Mesendoderm (in vitro differentiated cells): ENCODE measurements at regions not wholly inside any gene's neighbourhood (a gene's known extent, or its start where the extent isn't known, plus 50 kb on each side); places are given as distances from the start of the nearest gene placed in this dataset.

Source experiments
- DNase-seq: peaks from one replicate; pipeline ENCODE4 v3.0.0; 2013
- H2AK5ac ChIP-seq: 2 replicates; pipeline ENCODE4 v1.6.1; 2013; ENCODE audit warnings: low read length, inconsistent platforms
- H2BK120ac ChIP-seq: 2 replicates; pipeline ENCODE4 v1.6.1; 2013; ENCODE audit warnings: low read depth, mild to moderate bottlenecking, low read length, moderate library complexity, mixed read lengths
- H2BK15ac ChIP-seq: replicated peaks from 2 replicates; pipeline ENCODE4 v1.6.1; 2013; ENCODE audit warnings: low read depth, mild to moderate bottlenecking, moderate library complexity
- H2BK5ac ChIP-seq: 2 replicates; pipeline ENCODE4 v1.6.1; 2013; ENCODE audit warnings: low read length, inconsistent platforms
- H3K18ac ChIP-seq: 2 replicates; pipeline ENCODE4 v1.6.1; 2013; ENCODE audit warnings: mild to moderate bottlenecking, low read length, mixed read lengths
- H3K23ac ChIP-seq: one replicate; pipeline ENCODE4 v1.6.1; 2013; ENCODE audit warnings: low read length
- H3K27ac ChIP-seq: 2 replicates; pipeline ENCODE4 v1.5.1; 2013; ENCODE audit warnings: low read depth, mild to moderate bottlenecking, inconsistent platforms, low read length, moderate library complexity
- H3K27me3 ChIP-seq: 2 replicates; pipeline ENCODE4 v1.6.1; 2013; ENCODE audit warnings: low read length, control low read depth, mild to moderate bottlenecking, inconsistent platforms; ENCODE audit not compliant: insufficient read depth, poor library complexity
- H3K36me3 ChIP-seq: 2 replicates; pipeline ENCODE4 v1.6.1; 2013; ENCODE audit warnings: low read length, inconsistent platforms; ENCODE audit not compliant: control insufficient read depth, insufficient read depth
- H3K4ac ChIP-seq: one replicate; pipeline ENCODE4 v1.6.1; 2013; ENCODE audit warnings: low read depth, mild to moderate bottlenecking, low read length, moderate library complexity
- H3K4me1 ChIP-seq: 2 replicates; pipeline ENCODE4 v1.6.1; 2013; ENCODE audit warnings: low read depth, low read length, inconsistent platforms; ENCODE audit not compliant: control insufficient read depth
- H3K4me2 ChIP-seq: 2 replicates; pipeline ENCODE4 v1.6.1; 2013; ENCODE audit warnings: low read length
- H3K4me3 ChIP-seq: 2 replicates; pipeline ENCODE4 v1.5.1; 2013; ENCODE audit warnings: mild to moderate bottlenecking, low read length
- H3K56ac ChIP-seq: one replicate; pipeline ENCODE4 v1.6.1; 2013; ENCODE audit warnings: low read length
- H3K79me1 ChIP-seq: 2 replicates; pipeline ENCODE4 v1.6.1; 2013; ENCODE audit warnings: low read length, inconsistent platforms
- H3K79me2 ChIP-seq: 2 replicates; pipeline ENCODE4 v1.6.1; 2013; ENCODE audit warnings: mild to moderate bottlenecking, low read length; ENCODE audit not compliant: control insufficient read depth, insufficient read depth
- H3K9ac ChIP-seq: 2 replicates; pipeline ENCODE4 v1.6.1; 2013; ENCODE audit warnings: low read length, inconsistent platforms
- H4K5ac ChIP-seq: one replicate; pipeline ENCODE4 v1.6.1; 2013; ENCODE audit warnings: low read length
- H4K8ac ChIP-seq: one replicate; pipeline ENCODE4 v1.6.1; 2013; ENCODE audit warnings: low read depth, mild to moderate bottlenecking, control low read depth, low read length, moderate library complexity
- WGBS: extraction: QIAGEN DNeasy Blood & Tissue Kit; methylation state at CpG from one replicate; pipeline ENCODE4 v1.1.7; 2013; ENCODE audit warnings: low lambda C conversion rate, missing lambda C conversion rate; ENCODE audit not compliant: insufficient coverage; ENCODE audit errors: extremely low coverage; 5-methylcytosine and 5-hydroxymethylcytosine counted together

DNA sequence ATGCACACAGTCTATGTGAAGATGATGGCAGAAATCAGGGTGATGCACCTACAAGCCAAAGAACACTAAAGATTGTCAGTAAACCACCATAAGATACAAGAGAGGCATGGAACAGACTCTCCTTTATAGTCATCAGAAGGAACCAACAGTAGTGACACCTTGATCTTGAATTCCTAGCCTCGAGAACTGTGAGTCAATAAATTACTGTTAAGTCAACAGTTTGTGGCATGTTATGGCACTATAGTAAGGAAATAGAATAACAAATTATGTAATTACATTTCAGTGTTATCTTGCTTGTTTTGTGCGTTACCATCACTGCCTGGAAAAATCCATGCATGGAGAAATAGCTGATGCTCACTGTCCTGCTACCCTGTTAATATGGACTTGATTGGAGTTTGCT is 110.2 kb upstream of the LRP1B start:
- no peak overlapping the region for H3K4ac ChIP-seq
- no peaks in the 10 kb centered on the region for H3K79me1 ChIP-seq
- H3K4me1 ChIP-seq, result no peaks in the 10 kb centered on the region
- no peak overlapping the region for H2BK15ac ChIP-seq
- H2BK120ac ChIP-seq, result no peak overlapping the region
- no peak overlapping the region for H3K56ac ChIP-seq
- H3K27me3 ChIP-seq, result no peaks in the 10 kb centered on the region
- H3K4me2 ChIP-seq, result no peak overlapping the region
- WGBS, result no CpG with 5 or more reads among the region's 2 CpGs
- H4K8ac ChIP-seq, result no peak overlapping the region
- no peak overlapping the region for H3K18ac ChIP-seq
- H3K27ac ChIP-seq, result no peak overlapping the region
- no peak overlapping the region for H3K4me3 ChIP-seq
- no peak overlapping the region for H3K23ac ChIP-seq
- no peak overlapping the region for H4K5ac ChIP-seq
- DNase-seq, result no peak
- no peaks in the 10 kb centered on the region for H3K79me2 ChIP-seq
- no peak overlapping the region for H2AK5ac ChIP-seq
- H3K9ac ChIP-seq, result no peak overlapping the region
- H3K36me3 ChIP-seq, result no peaks in the 10 kb centered on the region
- H2BK5ac ChIP-seq, result no peak overlapping the region

DNA sequence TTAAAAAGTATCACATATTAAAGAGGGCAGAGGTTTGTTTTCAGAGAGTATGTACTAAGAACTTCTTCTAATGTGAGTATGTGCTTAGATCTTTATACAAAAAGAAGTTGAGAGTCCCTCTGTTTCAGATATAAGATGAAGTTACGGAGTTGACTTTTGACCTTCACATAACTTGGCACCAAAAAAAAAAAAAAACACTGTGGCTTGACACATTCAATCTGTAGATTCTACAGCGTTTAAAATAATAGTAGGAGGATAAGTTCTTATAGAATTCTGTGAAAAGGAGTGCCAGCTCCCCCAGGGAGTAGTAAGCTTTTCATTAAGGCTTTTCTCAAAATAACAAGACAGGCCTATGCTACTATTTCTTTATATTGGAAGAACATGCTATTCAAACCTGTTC is 105.4 kb upstream of the LRP1B start:
- no peak overlapping the region for H3K9ac ChIP-seq
- H2BK15ac ChIP-seq, result no peak overlapping the region
- H3K23ac ChIP-seq, result no peak overlapping the region
- H3K79me2 ChIP-seq, result no peaks in the 10 kb centered on the region
- no peak overlapping the region for H3K4ac ChIP-seq
- no peaks in the 10 kb centered on the region for H3K79me1 ChIP-seq
- no peak overlapping the region for H2AK5ac ChIP-seq
- H3K27me3 ChIP-seq, result no peaks in the 10 kb centered on the region
- no peak overlapping the region for H3K4me2 ChIP-seq
- no peaks in the 10 kb centered on the region for H3K4me1 ChIP-seq
- DNase-seq, result no peak
- no peak overlapping the region for H2BK5ac ChIP-seq
- H3K36me3 ChIP-seq, result no peaks in the 10 kb centered on the region
- no peak overlapping the region for H2BK120ac ChIP-seq
- H3K4me3 ChIP-seq, result no peak overlapping the region
- no CpG with 5 or more reads among the region's 2 CpGs for WGBS
- H4K8ac ChIP-seq, result no peak overlapping the region
- no peak overlapping the region for H3K18ac ChIP-seq
- no peak overlapping the region for H3K27ac ChIP-seq
- no peak overlapping the region for H3K56ac ChIP-seq
- H4K5ac ChIP-seq, result no peak overlapping the region

DNA sequence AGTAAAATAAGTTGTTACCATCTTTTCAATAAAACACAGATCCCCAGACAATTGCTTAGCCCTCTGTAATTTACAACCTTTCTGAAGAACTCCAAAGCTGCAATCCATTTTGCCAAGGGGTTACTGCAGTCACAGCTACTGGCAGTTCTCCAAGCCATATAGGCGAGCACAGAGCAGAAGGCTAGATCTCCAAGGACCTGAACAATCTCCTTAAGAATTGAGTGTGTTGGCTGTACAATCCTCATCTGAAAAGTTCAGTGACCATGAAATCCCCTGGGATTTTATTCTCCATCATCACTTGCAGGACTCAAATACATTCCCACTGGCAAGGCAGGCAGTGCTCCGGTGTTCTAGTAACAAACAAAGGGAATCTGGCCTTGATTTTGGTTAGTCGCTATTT is 103.9 kb upstream of the LRP1B start:
- Histone ChIP-seq H3K56ac (no peak overlapping the region), H4K8ac (no peak overlapping the region), H2AK5ac (no peak overlapping the region), H3K18ac (no peak overlapping the region), H2BK120ac (no peak overlapping the region), H3K36me3 (no peaks in the 10 kb centered on the region), H3K27ac (no peak overlapping the region), H3K79me1 (no peaks in the 10 kb centered on the region), H2BK5ac (no peak overlapping the region), H3K4me2 (no peak overlapping the region), H3K4me3 (no peak overlapping the region), H3K4ac (no peak overlapping the region), H2BK15ac (no peak overlapping the region), H4K5ac (no peak overlapping the region), H3K9ac (no peak overlapping the region), H3K79me2 (no peaks in the 10 kb centered on the region), H3K27me3 (no peaks in the 10 kb centered on the region), H3K4me1 (no peaks in the 10 kb centered on the region), H3K23ac (no peak overlapping the region)
- no peak for DNase-seq
- no CpG with 5 or more reads among the region's 3 CpGs for WGBS

DNA sequence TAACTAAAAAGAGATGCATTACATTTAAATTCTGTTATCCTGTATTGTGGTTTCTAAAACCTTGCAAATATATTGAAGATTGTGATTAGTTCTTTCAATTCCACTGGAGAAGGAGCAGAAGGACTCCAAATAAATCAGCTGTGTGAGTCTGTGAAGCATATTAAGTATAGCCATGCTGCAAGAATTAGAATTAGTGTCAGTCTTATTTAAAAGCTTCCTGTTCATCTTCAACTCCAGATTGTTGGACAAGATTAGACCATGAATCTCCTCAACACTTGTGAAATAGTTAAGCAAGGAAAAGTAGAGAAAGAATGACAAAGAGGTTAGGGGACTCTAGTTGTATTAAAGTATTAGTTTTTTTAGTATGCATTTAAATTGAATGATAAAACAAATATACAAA is 92.5 kb upstream of the LRP1B start:
- DNase-seq, result no peak
- Histone ChIP-seq H3K4me3 (no peak overlapping the region), H3K79me1 (no peaks in the 10 kb centered on the region), H3K23ac (no peak overlapping the region), H2BK120ac (no peak overlapping the region), H4K5ac (no peak overlapping the region), H3K27me3 (no peaks in the 10 kb centered on the region), H2BK15ac (no peak overlapping the region), H3K4me2 (no peak overlapping the region), H4K8ac (no peak overlapping the region), H3K56ac (no peak overlapping the region), H3K9ac (no peak overlapping the region), H3K4me1 (no peaks in the 10 kb centered on the region), H3K36me3 (no peaks in the 10 kb centered on the region), H2BK5ac (no peak overlapping the region), H3K27ac (no peak overlapping the region), H3K79me2 (no peaks in the 10 kb centered on the region), H3K4ac (no peak overlapping the region), H2AK5ac (no peak overlapping the region), H3K18ac (no peak overlapping the region)

DNA sequence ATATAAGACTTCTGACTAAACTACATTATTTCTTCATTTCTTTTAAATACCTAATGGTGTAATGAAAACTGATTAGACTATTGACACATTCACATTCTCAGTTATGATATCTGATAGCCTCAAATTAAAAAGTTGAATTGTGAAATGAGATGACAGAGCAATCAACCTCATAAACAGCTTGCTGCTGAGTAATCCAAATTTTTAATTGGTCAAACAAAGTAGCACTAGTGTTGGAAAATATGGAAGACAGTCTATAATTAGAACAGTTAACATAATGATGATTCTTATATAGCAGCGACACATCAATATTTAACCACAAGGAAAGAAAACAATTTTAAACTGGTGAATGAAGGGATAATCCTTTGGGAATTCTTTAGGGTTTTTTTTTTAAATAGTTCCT is 91.9 kb upstream of the LRP1B start:
- H3K27me3 ChIP-seq, result no peaks in the 10 kb centered on the region

DNA sequence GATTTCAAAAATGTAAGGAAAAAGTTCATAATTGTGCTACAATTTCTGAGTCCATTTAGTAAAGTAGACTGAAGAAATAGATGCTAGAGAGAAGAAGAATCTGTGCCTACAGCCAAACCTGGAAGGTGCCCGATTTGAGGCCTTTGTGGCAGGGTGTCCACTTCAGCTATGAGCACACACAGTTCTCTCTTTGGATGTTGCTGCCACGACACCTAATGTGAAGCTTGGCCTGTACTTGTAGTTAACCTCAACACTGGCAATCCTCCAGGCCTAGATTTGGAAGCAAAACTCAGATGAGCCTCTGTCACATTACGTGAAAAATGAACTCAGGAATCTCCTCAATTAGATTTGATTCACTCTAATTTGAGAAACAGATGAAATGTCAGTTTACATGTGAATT is 90.1 kb upstream of the LRP1B start:
- H3K18ac ChIP-seq, result no peak overlapping the region
- H4K8ac ChIP-seq, result no peak overlapping the region
- H3K4ac ChIP-seq, result no peak overlapping the region
- no peaks in the 10 kb centered on the region for H3K36me3 ChIP-seq
- no peak overlapping the region for H2BK5ac ChIP-seq
- no CpG with 5 or more reads among the region's 3 CpGs for WGBS
- H3K79me2 ChIP-seq, result no peaks in the 10 kb centered on the region
- no peak for DNase-seq
- H2BK15ac ChIP-seq, result no peak overlapping the region
- no peak overlapping the region for H3K27ac ChIP-seq
- no peak overlapping the region for H2BK120ac ChIP-seq
- no peak overlapping the region for H3K4me3 ChIP-seq
- H4K5ac ChIP-seq, result no peak overlapping the region
- H3K79me1 ChIP-seq, result no peaks in the 10 kb centered on the region
- H3K56ac ChIP-seq, result no peak overlapping the region
- no peak overlapping the region for H3K23ac ChIP-seq
- H2AK5ac ChIP-seq, result no peak overlapping the region
- H3K4me2 ChIP-seq, result no peak overlapping the region
- H3K4me1 ChIP-seq, result no peaks in the 10 kb centered on the region
- H3K9ac ChIP-seq, result no peak overlapping the region
- no peaks in the 10 kb centered on the region for H3K27me3 ChIP-seq

More for the DNA sequence above, 91.9 kb upstream of the LRP1B start:
- no peaks in the 10 kb centered on the region for H3K79me2 ChIP-seq
- H4K8ac ChIP-seq, result no peak overlapping the region
- no peaks in the 10 kb centered on the region for H3K36me3 ChIP-seq
- H3K4me2 ChIP-seq, result no peak overlapping the region
- WGBS, result no CpG with 5 or more reads among the region's 1 CpG
- H4K5ac ChIP-seq, result no peak overlapping the region
- H3K4me3 ChIP-seq, result no peak overlapping the region
- no peak overlapping the region for H3K18ac ChIP-seq
- no peak overlapping the region for H3K23ac ChIP-seq
- H3K79me1 ChIP-seq, result no peaks in the 10 kb centered on the region
- DNase-seq, result no peak
- no peak overlapping the region for H2AK5ac ChIP-seq
- H3K27ac ChIP-seq, result no peak overlapping the region
- no peak overlapping the region for H3K56ac ChIP-seq
- H3K9ac ChIP-seq, result no peak overlapping the region
- H3K4ac ChIP-seq, result no peak overlapping the region
- no peaks in the 10 kb centered on the region for H3K4me1 ChIP-seq
- H2BK15ac ChIP-seq, result no peak overlapping the region
- H2BK5ac ChIP-seq, result no peak overlapping the region
- no peak overlapping the region for H2BK120ac ChIP-seq
